ENCODE measurements at regions not wholly inside any gene's neighbourhood (a gene's known extent, or its start where the extent isn't known, plus 50 kb on each side); places are given as distances from the start of the nearest gene placed in this dataset.

DNA sequence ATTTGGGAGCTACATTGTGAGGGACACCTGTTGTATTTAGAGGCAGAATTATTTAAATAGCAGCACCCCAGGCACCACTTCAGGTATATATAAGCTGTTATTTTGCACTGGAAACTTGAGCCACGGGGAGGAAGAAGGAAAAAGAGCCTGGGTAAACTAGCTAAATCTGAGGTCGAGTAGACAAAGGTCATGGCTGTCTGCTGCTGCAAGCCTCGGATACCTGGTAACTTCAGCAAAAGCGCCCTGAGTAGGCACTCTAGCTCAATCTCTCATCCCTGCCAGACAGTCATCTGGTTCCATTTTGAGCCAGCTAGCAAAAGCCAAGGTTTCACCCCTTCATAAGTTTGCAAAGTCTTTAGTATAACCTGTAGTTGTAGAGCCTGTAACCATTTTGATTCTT is 101.9 kb upstream of the ZNF644 start:
- TF ChIP-seq EP300 (IDR thresholded peaks at IDR 0.05) (no peak), POLR2A (IDR thresholded peaks at IDR 0.05) (no peak)
- TF ChIP-seq, protein P1, sequence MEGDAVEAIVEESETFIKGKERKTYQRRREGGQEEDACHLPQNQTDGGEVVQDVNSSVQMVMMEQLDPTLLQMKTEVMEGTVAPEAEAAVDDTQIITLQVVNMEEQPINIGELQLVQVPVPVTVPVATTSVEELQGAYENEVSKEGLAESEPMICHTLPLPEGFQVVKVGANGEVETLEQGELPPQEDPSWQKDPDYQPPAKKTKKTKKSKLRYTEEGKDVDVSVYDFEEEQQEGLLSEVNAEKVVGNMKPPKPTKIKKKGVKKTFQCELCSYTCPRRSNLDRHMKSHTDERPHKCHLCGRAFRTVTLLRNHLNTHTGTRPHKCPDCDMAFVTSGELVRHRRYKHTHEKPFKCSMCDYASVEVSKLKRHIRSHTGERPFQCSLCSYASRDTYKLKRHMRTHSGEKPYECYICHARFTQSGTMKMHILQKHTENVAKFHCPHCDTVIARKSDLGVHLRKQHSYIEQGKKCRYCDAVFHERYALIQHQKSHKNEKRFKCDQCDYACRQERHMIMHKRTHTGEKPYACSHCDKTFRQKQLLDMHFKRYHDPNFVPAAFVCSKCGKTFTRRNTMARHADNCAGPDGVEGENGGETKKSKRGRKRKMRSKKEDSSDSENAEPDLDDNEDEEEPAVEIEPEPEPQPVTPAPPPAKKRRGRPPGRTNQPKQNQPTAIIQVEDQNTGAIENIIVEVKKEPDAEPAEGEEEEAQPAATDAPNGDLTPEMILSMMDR (IDR thresholded peaks at IDR 0.05), result no peak
